DND-41 (cell line): ENCODE measurements at regions not wholly inside any gene's neighbourhood (a gene's known extent, or its start where the extent isn't known, plus 50 kb on each side); places are given as distances from the start of the nearest gene placed in this dataset.

Experiments
- ATAC-seq: fragments of 200-7000 bp; cut with Tn5 transposase; 3 replicates; pipeline ENCODE4 v1.9.1; 2021; ENCODE audit warnings: low read depth; ENCODE audit not compliant: insufficient read depth
- DNase-seq: peaks from one replicate; pipeline ENCODE4 v3.0.0-alpha.2; 2020
- H2AFZ ChIP-seq: 2 replicates; pipeline ENCODE4 v1.6.0; 2012; ENCODE audit warnings: low read depth, low read length
- H3K27ac ChIP-seq: 2 replicates; pipeline ENCODE4 v1.5.1; 2012; ENCODE audit warnings: low read length, inconsistent platforms
- H3K27me3 ChIP-seq: fragments of 200-600 bp; sonication (generic); 2 replicates; pipeline ENCODE4 v1.6.0; 2012; ENCODE audit warnings: low read length, mild to moderate bottlenecking, inconsistent platforms; ENCODE audit not compliant: insufficient read depth, poor library complexity
- H3K36me3 ChIP-seq: 2 replicates; pipeline ENCODE4 v1.5.1; 2012; ENCODE audit warnings: low read length, inconsistent platforms; ENCODE audit not compliant: insufficient read depth
- H3K4me1 ChIP-seq: 2 replicates; pipeline ENCODE4 v1.5.1; 2012; ENCODE audit warnings: mild to moderate bottlenecking, low read length; ENCODE audit not compliant: insufficient read depth
- H3K4me2 ChIP-seq: 2 replicates; pipeline ENCODE4 v1.6.0; 2012; ENCODE audit warnings: mild to moderate bottlenecking, moderate library complexity, low read length, inconsistent platforms; ENCODE audit not compliant: insufficient read depth
- H3K4me3 ChIP-seq, 2 experiments: fragments of 200-600 bp in 1 of 2; shearing (Covaris generic) in 1 of 2; 2 replicates each; pipeline ENCODE4 v1.5.1; 2012 to 2016; ENCODE audit warnings: inconsistent platforms in 2 of 2, low read length in 2 of 2, mild to moderate bottlenecking in 2 of 2, low read depth in 1 of 2, moderate library complexity in 1 of 2
- H3K79me2 ChIP-seq: 2 replicates; pipeline ENCODE4 v1.6.0; 2012; ENCODE audit warnings: low read length, inconsistent platforms; ENCODE audit not compliant: insufficient read depth
- H3K9ac ChIP-seq: 2 replicates; pipeline ENCODE4 v1.6.0; 2012; ENCODE audit warnings: low read depth, mild to moderate bottlenecking, inconsistent platforms, low read length, moderate library complexity
- H3K9me3 ChIP-seq: 2 replicates; pipeline ENCODE4 v1.5.1; 2012; ENCODE audit warnings: low read length, moderate library complexity, mild to moderate bottlenecking, inconsistent platforms; ENCODE audit not compliant: insufficient read depth, severe bottlenecking
- H4K20me1 ChIP-seq: 2 replicates; pipeline ENCODE4 v1.6.0; 2012; ENCODE audit warnings: low read length; ENCODE audit not compliant: insufficient read depth
- EZH2 ChIP-seq: IDR thresholded peaks from 3 replicates; pipeline ENCODE4 v1.6.1; 2012; ENCODE audit warnings: borderline replicate concordance, low read depth, mild to moderate bottlenecking, moderate library complexity, low read length, inconsistent platforms; ENCODE audit not compliant: severe bottlenecking
- TF ChIP-seq, protein P1 (sequence below): IDR thresholded peaks from 2 replicates; pipeline ENCODE4 v1.5.1; 2012; ENCODE audit warnings: borderline replicate concordance, low read length, moderate library complexity, mild to moderate bottlenecking; ENCODE audit not compliant: poor library complexity, severe bottlenecking; ENCODE audit errors: extremely low read depth

DNA sequence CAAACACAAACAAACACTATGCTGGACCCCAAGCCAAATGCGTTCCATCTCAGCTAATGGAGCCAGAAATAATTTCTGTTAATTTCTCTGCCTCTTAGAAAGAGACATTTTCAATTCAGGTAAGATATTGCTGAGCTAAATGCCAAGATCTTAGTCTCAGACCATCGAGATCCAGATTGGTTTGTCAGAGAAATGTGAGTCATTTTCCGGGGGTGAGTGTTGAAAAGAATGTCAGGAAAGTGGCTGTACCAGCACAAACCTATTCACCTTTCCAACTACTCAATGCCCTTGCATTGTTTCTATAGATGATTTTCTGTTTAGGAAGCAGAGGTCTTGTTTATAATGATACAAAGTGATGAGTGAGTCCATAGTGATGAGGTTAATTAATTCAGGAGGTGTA is 266.8 kb upstream of the TSHZ3 start:
- Histone ChIP-seq H4K20me1 (no peaks in the 10 kb centered on the region), H2AFZ (no peak overlapping the region), H3K36me3 (no peaks in the 10 kb centered on the region), H3K4me1 (no peaks in the 10 kb centered on the region), H3K9ac (no peak overlapping the region), H3K4me2 (no peak overlapping the region), H3K27me3 (no peaks in the 10 kb centered on the region), H3K9me3 (no peaks in the 10 kb centered on the region), H3K79me2 (no peaks in the 10 kb centered on the region), H3K27ac (no peak overlapping the region), H3K4me3 (no peak overlapping the region)
- ATAC-seq, result no peak
- TF ChIP-seq EZH2, result no peak
- TF ChIP-seq, protein P1, sequence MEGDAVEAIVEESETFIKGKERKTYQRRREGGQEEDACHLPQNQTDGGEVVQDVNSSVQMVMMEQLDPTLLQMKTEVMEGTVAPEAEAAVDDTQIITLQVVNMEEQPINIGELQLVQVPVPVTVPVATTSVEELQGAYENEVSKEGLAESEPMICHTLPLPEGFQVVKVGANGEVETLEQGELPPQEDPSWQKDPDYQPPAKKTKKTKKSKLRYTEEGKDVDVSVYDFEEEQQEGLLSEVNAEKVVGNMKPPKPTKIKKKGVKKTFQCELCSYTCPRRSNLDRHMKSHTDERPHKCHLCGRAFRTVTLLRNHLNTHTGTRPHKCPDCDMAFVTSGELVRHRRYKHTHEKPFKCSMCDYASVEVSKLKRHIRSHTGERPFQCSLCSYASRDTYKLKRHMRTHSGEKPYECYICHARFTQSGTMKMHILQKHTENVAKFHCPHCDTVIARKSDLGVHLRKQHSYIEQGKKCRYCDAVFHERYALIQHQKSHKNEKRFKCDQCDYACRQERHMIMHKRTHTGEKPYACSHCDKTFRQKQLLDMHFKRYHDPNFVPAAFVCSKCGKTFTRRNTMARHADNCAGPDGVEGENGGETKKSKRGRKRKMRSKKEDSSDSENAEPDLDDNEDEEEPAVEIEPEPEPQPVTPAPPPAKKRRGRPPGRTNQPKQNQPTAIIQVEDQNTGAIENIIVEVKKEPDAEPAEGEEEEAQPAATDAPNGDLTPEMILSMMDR, result no peak
- DNase-seq, result no peak

DNA sequence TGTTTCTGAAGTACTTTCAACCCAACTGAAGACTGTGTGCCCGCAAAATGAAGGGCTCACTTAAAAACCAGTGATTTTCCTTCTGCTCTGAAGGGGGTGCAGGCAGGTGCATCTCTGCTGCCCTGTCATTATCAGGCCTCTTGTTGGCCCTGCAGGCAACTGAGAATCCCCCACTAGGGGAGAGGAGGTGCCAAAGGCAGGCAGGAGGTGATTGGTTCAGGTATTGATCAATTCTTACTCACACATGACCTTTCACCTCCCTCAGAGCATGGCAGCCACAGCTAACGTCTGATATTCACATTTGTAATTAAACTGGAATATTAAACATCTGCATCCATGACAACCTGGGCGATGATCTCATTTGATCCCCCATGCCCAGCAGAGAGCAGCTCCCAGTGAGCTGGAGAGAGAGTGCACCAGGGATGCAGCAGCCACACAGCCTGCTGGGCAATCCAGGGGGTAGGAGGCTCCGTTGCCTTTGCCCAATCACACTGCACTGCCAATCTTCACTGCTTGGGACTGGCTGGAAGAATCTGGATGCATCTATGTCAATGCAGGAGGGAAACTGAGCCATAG is 267.9 kb upstream of the TSHZ3 start:
- no peaks in the 10 kb centered on the region for H4K20me1 ChIP-seq
- no peaks in the 10 kb centered on the region for H3K4me1 ChIP-seq
- no peaks in the 10 kb centered on the region for H3K9me3 ChIP-seq
- no peak overlapping the region for H3K4me3 ChIP-seq
- H3K27ac ChIP-seq, result no peak overlapping the region
- H3K9ac ChIP-seq, result no peak overlapping the region
- no peaks in the 10 kb centered on the region for H3K36me3 ChIP-seq
- no peak for TF ChIP-seq EZH2
- TF ChIP-seq, protein P1, result no peak
- no peak overlapping the region for H2AFZ ChIP-seq
- ATAC-seq (no peak), DNase-seq (no peak)
- no peak overlapping the region for H3K4me2 ChIP-seq
- no peaks in the 10 kb centered on the region for H3K27me3 ChIP-seq
- no peaks in the 10 kb centered on the region for H3K79me2 ChIP-seq

DNA sequence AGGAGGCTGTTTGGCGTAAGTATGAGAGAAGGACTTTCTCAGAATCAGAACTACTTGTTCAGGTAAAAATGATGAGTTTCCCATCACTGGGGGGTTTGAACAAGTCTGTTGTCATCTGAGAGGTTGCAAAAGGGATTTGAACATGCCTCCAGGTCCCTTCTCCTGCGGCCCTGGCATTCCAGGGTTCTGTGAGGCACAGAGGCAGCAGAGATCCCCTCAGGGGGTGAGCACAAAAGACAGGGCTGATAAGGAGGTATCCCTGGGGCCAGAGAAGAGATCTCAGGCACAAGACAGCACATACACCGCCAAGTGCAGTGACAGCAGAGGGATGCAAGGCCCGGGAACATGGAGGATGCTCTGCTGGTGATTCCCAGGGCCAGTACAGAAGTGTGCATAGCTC is 275.8 kb upstream of the TSHZ3 start:
- DNase-seq, result no peak

More for the DNA sequence above, 275.8 kb upstream of the TSHZ3 start:
- Histone ChIP-seq H3K9me3 (no peaks in the 10 kb centered on the region), H2AFZ (no peak overlapping the region), H3K27me3 (peaks cover 6% of the 10 kb centered on the region), H4K20me1 (no peaks in the 10 kb centered on the region), H3K4me2 (no peak overlapping the region), H3K9ac (no peak overlapping the region), H3K4me3 (no peak overlapping the region), H3K27ac (no peak overlapping the region), H3K4me1 (no peaks in the 10 kb centered on the region), H3K79me2 (no peaks in the 10 kb centered on the region), H3K36me3 (no peaks in the 10 kb centered on the region)
- no peak for ATAC-seq
- TF ChIP-seq EZH2, result no peak
- TF ChIP-seq, protein P1, result no peak
